Smooth muscle cell (in vitro differentiated cells): ENCODE measurements at regions not wholly inside any gene's neighbourhood (a gene's known extent, or its start where the extent isn't known, plus 50 kb on each side); places are given as distances from the start of the nearest gene placed in this dataset.

ENCODE experiments used
- DNase-seq: peaks from one replicate; lab custom pipeline; 2025; ENCODE audit not compliant: unreplicated experiment; lab: John Stamatoyannopoulos, UW
- H2AFZ ChIP-seq: fragments of 200-600 bp; sonication (generic); 2 replicates; pipeline ENCODE4 v1.6.0; 2016; ENCODE audit warnings: antibody characterized with exemption, low read depth, mild to moderate bottlenecking
- H3F3A ChIP-seq: fragments of 200-600 bp; sonication (generic); 2 replicates; pipeline ENCODE4 v1.6.0; 2017; ENCODE audit warnings: antibody characterized with exemption, low read depth
- H3K27ac ChIP-seq: fragments of 200-600 bp; sonication (generic); 2 replicates; pipeline ENCODE4 v1.5.1; 2016; ENCODE audit warnings: low read depth, mild to moderate bottlenecking
- H3K27me3 ChIP-seq: fragments of 200-600 bp; sonication (generic); 2 replicates; pipeline ENCODE4 v1.6.1; 2016; ENCODE audit warnings: low read depth, mild to moderate bottlenecking
- H3K36me3 ChIP-seq: fragments of 200-600 bp; sonication (generic); 2 replicates; pipeline ENCODE4 v1.5.1; 2016; ENCODE audit warnings: low read depth
- H3K4me1 ChIP-seq: fragments of 200-600 bp; sonication (generic); 2 replicates; pipeline ENCODE4 v1.5.1; 2016; ENCODE audit warnings: low read depth
- H3K4me2 ChIP-seq: fragments of 200-600 bp; sonication (generic); 2 replicates; pipeline ENCODE4 v1.6.0; 2016; ENCODE audit warnings: mild to moderate bottlenecking
- H3K4me3 ChIP-seq: fragments of 200-600 bp; sonication (generic); 2 replicates; pipeline ENCODE4 v1.5.1; 2016; ENCODE audit warnings: mild to moderate bottlenecking
- H3K79me2 ChIP-seq: fragments of 200-600 bp; sonication (generic); 2 replicates; pipeline ENCODE4 v1.6.0; 2016; ENCODE audit warnings: low read depth, mild to moderate bottlenecking
- H3K9ac ChIP-seq: fragments of 200-600 bp; sonication (generic); 2 replicates; pipeline ENCODE4 v1.6.0; 2016; ENCODE audit warnings: low read depth
- H3K9me3 ChIP-seq: fragments of 200-600 bp; sonication (generic); replicated peaks from 2 replicates; pipeline ENCODE4 v1.5.1; 2016; ENCODE audit warnings: low read depth
- H4K20me1 ChIP-seq: fragments of 200-600 bp; sonication (generic); 2 replicates; pipeline ENCODE4 v1.6.0; 2016; ENCODE audit warnings: low read depth
- WGBS: methylation state at CpG from one replicate; pipeline ENCODE4 v1.1.7; 2016; ENCODE audit warnings: low lambda C conversion rate; 5-methylcytosine and 5-hydroxymethylcytosine counted together
- TF ChIP-seq, protein P1 (sequence below): fragments of 200-600 bp; sonication (generic); IDR thresholded peaks from 2 replicates; pipeline ENCODE4 v1.5.1; 2017; ENCODE audit warnings: borderline replicate concordance, mild to moderate bottlenecking, antibody characterized with exemption; ENCODE audit not compliant: insufficient read depth, poor library complexity, severe bottlenecking

GRCh38 chr2:200226451-200227426, 79.8 kb upstream of the SPATS2L start:
- H3K27me3 ChIP-seq = no peaks in the 10 kb centered on the region
- H3K9me3 ChIP-seq = no peaks in the 10 kb centered on the region
- no peak for DNase-seq
- H3K4me1 ChIP-seq = peaks cover 7% of the 10 kb centered on the region
- H3K4me3 ChIP-seq = no peak overlapping the region
- no peaks in the 10 kb centered on the region for H3K79me2 ChIP-seq
- H3K27ac ChIP-seq = peak overlapping the region; percentile 65
- no peaks in the 10 kb centered on the region for H4K20me1 ChIP-seq
- 66% methylated on average over 6 of the region's 6 CpGs for whole genome bisulfite sequencing
- no peaks in the 10 kb centered on the region for H3F3A ChIP-seq
- H3K36me3 ChIP-seq = no peaks in the 10 kb centered on the region
- TF ChIP-seq, protein P1, sequence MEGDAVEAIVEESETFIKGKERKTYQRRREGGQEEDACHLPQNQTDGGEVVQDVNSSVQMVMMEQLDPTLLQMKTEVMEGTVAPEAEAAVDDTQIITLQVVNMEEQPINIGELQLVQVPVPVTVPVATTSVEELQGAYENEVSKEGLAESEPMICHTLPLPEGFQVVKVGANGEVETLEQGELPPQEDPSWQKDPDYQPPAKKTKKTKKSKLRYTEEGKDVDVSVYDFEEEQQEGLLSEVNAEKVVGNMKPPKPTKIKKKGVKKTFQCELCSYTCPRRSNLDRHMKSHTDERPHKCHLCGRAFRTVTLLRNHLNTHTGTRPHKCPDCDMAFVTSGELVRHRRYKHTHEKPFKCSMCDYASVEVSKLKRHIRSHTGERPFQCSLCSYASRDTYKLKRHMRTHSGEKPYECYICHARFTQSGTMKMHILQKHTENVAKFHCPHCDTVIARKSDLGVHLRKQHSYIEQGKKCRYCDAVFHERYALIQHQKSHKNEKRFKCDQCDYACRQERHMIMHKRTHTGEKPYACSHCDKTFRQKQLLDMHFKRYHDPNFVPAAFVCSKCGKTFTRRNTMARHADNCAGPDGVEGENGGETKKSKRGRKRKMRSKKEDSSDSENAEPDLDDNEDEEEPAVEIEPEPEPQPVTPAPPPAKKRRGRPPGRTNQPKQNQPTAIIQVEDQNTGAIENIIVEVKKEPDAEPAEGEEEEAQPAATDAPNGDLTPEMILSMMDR = no peak
- H3K9ac ChIP-seq = no peak overlapping the region
- peak overlapping the region; percentile 41 for H2AFZ ChIP-seq
- H3K4me2 ChIP-seq = peak overlapping the region; percentile 55

DNA sequence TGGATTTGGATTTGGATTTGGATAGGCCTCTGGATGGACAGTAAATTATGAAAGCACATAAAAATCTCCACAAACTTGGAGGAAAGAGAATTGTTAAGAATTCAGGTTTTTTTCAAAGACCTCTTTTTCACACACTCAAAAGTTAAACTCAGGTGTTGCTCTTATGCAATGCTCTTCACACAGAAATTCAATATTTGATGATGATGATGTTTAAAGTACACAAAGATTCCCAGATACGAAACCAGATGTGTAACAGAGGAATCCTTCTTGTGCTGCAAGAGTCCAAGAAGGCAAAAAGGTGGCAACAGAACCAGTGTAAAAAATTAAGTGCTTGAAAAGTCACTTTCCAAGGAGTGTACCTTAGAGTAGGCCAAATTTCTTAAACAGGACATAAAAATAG, 75.8 kb upstream of the SPATS2L start:
- DNase-seq = no peak
- H3K9ac ChIP-seq = no peak overlapping the region
- H3K27me3 ChIP-seq = no peaks in the 10 kb centered on the region
- H3K36me3 ChIP-seq = no peaks in the 10 kb centered on the region
- H3K4me2 ChIP-seq = no peak overlapping the region
- no peaks in the 10 kb centered on the region for H4K20me1 ChIP-seq
- no peak overlapping the region for H2AFZ ChIP-seq
- H3K27ac ChIP-seq = no peak overlapping the region
- peaks cover 7% of the 10 kb centered on the region for H3K4me1 ChIP-seq
- TF ChIP-seq, protein P1 = no peak
- H3F3A ChIP-seq = no peaks in the 10 kb centered on the region
- H3K79me2 ChIP-seq = no peaks in the 10 kb centered on the region
- no peak overlapping the region for H3K4me3 ChIP-seq
- 89% methylated on average over 1 of the region's 1 CpG for WGBS
- no peaks in the 10 kb centered on the region for H3K9me3 ChIP-seq

GRCh38 chr2:200235533-200235932, 71.0 kb upstream of the SPATS2L start:
- 100% methylated on average over 1 of the region's 1 CpG for WGBS
- no peak overlapping the region for H3K9ac ChIP-seq
- H3K27ac ChIP-seq = no peak overlapping the region
- TF ChIP-seq, protein P1 = no peak
- no peaks in the 10 kb centered on the region for H3K27me3 ChIP-seq
- H3K4me2 ChIP-seq = no peak overlapping the region
- H3K9me3 ChIP-seq = no peaks in the 10 kb centered on the region
- no peaks in the 10 kb centered on the region for H4K20me1 ChIP-seq
- H2AFZ ChIP-seq = no peak overlapping the region
- H3K36me3 ChIP-seq = no peaks in the 10 kb centered on the region
- no peak for DNase-seq
- H3F3A ChIP-seq = no peaks in the 10 kb centered on the region
- no peaks in the 10 kb centered on the region for H3K4me1 ChIP-seq
- H3K4me3 ChIP-seq = no peak overlapping the region
- H3K79me2 ChIP-seq = no peaks in the 10 kb centered on the region

GRCh38 chr2:200239216-200239615, 67.3 kb upstream of the SPATS2L start:
- Histone ChIP-seq H3K4me2 (peak overlapping the region; percentile 53), H3K27me3 (no peaks in the 10 kb centered on the region), H4K20me1 (no peaks in the 10 kb centered on the region), H3K4me1 (peaks cover 4% of the 10 kb centered on the region), H3K27ac (peak overlapping the region; percentile 66), H3K9ac (no peak overlapping the region), H3K4me3 (no peak overlapping the region), H3K9me3 (no peaks in the 10 kb centered on the region), H3K79me2 (no peaks in the 10 kb centered on the region), H2AFZ (no peak overlapping the region), H3K36me3 (no peaks in the 10 kb centered on the region), H3F3A (no peaks in the 10 kb centered on the region)
- 2% methylated on average over 2 of the region's 2 CpGs for WGBS
- TF ChIP-seq, protein P1 = no peak
- no peak for DNase-seq
